ENCODE measurements at regions not wholly inside any gene's neighbourhood (a gene's known extent, or its start where the extent isn't known, plus 50 kb on each side); places are given as distances from the start of the nearest gene placed in this dataset.
A peak's percentile ranks its signal among the peaks of the same experiment; 100 is the strongest.
"Not testable (repeated sequence)": the region's sequence is repeated elsewhere in the genome, so short reads cannot be mapped to it uniquely, and the experiment has no call there.

DNA sequence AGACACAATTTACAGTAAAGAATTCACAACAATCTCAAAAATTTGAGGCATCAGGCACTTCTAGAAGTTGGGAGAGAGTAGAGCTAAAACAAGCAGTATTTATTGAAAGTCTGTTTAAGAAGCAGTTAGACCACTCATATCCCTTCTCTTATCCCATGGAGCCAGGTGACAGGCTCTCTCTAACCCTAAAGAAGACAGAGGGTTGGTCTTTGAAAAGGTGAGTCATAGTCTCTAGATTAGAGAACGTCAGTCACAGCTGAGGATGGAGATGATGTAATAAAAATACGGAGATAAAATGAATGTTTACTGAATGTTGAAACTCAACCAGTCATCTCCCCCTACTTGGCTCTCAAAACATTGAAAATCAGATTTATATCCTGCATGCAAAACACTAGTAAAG lies 223.8 kb downstream of the CHIC2 start:
- Histone ChIP-seq H4K20me1 (ENCODE audit: insufficient read depth, low read length) (no peaks in the 10 kb centered on the region), H3K27ac (ENCODE audit: extremely low read length, insufficient read depth, low read length) (no peak overlapping the region), H3K9ac (ENCODE audit: insufficient read depth, low read depth, low read length) (no peak overlapping the region), H3K27me3 (ENCODE audit: control insufficient read depth in 1 of 2, insufficient read depth in 2 of 2, low read length in 2 of 2) (no peaks in the 10 kb centered on the region), H3K4me3 (replicated peaks in 1 of 3; ENCODE audit: insufficient read depth in 1 of 3, low read depth in 2 of 3, low read length in 3 of 3) (no peak overlapping the region), H2AFZ (ENCODE audit: low read length) (no peak overlapping the region), H3K36me3 (replicated peaks in 1 of 2; ENCODE audit: control insufficient read depth in 1 of 2, insufficient read depth in 2 of 2, low read length in 2 of 2) (no peaks in the 10 kb centered on the region), H3K79me2 (ENCODE audit: insufficient read depth, low read length) (no peaks in the 10 kb centered on the region), H3K9me3 (ENCODE audit: low read length) (no peaks in the 10 kb centered on the region), H3K4me1 (ENCODE audit: insufficient read depth, low read length) (no peaks in the 10 kb centered on the region), H3K4me2 (ENCODE audit: low read depth, low read length) (no peak overlapping the region)
- DNase-seq (ENCODE audit: low spot score) (no peak), FAIRE-seq (no peak), ATAC-seq (no peak)
- TF ChIP-seq ZBTB20 (CRISPR knock-in tag; IDR thresholded peaks at IDR 0.05; ENCODE audit: borderline replicate concordance, low read depth) (no peak), ATF7 (IDR thresholded peaks at IDR 0.05) (0 out of 2 replicates have a peak, but pooled peaks have one; percentile 11), ATF7 (CRISPR knock-in tag; IDR thresholded peaks at IDR 0.05) (no peak)
- in situ Hi-C loops (cut with HindIII; ENCODE audit: extremely low pct_ligation_motif_present, low pct_unique_long_range_greater_than_20kb) (no loop called here), intact Hi-C loops (cut with micrococcal nuclease; ENCODE audit: unreplicated experiment) (no loop called here)
- 0% methylated on average over 2 of the region's 2 CpGs for WGBS (ENCODE audit: low lambda C conversion rate)
- ChIA-PET CTCF (ENCODE audit: low intra/inter-chr PET ratio, low total read pairs) (no interaction called here), POLR2A (no interaction called here)
- BruUV-seq (replicated peaks): no TSS peak

DNA sequence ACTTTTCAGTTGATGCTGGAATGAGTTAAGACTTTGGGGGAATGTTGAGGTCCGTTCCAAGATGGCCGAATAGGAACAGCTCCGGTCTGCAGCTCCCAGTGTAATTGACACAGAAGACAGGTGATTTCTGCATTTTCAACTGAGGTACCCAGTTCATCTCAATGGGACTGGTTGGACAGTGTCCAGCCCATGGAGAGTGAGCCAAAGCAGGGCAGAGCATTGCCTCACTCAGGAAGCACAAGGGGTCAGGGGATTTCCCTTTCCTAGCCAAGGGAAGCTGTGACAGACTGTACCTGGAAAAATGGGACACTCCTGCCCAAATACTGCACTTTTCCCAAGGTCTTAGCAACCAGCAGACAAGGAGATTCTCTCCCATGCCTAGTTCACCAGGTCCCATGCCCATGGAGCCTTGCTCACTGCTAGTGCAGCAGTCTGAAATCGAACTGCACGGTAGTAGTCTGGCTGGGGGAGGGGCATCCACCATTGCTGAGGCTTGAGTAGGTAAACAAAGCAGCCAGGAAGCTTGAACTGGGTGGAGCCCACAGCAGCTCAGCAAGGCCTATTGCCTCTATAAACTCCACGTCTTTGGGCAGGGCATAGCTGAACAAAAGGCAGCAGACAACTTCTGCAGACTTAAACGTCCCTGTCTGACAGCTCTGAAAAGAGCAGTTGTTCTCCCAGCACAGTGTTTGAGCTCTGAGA lies 231.0 kb downstream of the CHIC2 start:
- H3K4me1 ChIP-seq (ENCODE audit: insufficient read depth, low read length); BruUV-seq (replicated peaks); H3K27ac ChIP-seq (ENCODE audit: extremely low read length, insufficient read depth, low read length); DNase-seq (ENCODE audit: low spot score); in situ Hi-C loops (cut with HindIII; ENCODE audit: extremely low pct_ligation_motif_present, low pct_unique_long_range_greater_than_20kb); H3K27me3 ChIP-seq (ENCODE audit: control insufficient read depth in 1 of 2, insufficient read depth in 2 of 2, low read length in 2 of 2); H3K79me2 ChIP-seq (ENCODE audit: insufficient read depth, low read length); H4K20me1 ChIP-seq (ENCODE audit: insufficient read depth, low read length); intact Hi-C loops (cut with micrococcal nuclease; ENCODE audit: unreplicated experiment); H3K36me3 ChIP-seq (replicated peaks in 1 of 2; ENCODE audit: control insufficient read depth in 1 of 2, insufficient read depth in 2 of 2, low read length in 2 of 2); H2AFZ ChIP-seq (ENCODE audit: low read length); CTCF ChIA-PET (ENCODE audit: low intra/inter-chr PET ratio, low total read pairs); H3K4me3 ChIP-seq (replicated peaks in 1 of 3; ENCODE audit: insufficient read depth in 1 of 3, low read depth in 2 of 3, low read length in 3 of 3); ATAC-seq; FAIRE-seq; POLR2A ChIA-PET; H3K9ac ChIP-seq (ENCODE audit: insufficient read depth, low read depth, low read length): not testable (repeated sequence)
- Histone ChIP-seq H3K9me3 (ENCODE audit: low read length) (peaks cover 23% of the 10 kb centered on the region), H3K4me2 (ENCODE audit: low read depth, low read length) (0 out of 2 replicates have a peak overlapping the region, but pooled peaks have one; percentile 5)
- 10% methylated on average over 5 of the region's 7 CpGs for WGBS (ENCODE audit: low lambda C conversion rate)
